Neural progenitor cell (in vitro differentiated cells): ENCODE measurements at regions not wholly inside any gene's neighbourhood (a gene's known extent, or its start where the extent isn't known, plus 50 kb on each side); places are given as distances from the start of the nearest gene placed in this dataset.

ENCODE experiments used
- DNase-seq: peaks from one replicate; pipeline ENCODE4 v3.0.0-alpha.2; 2016; ENCODE audit warnings: low spot score
- H2AFZ ChIP-seq: fragments of 200-600 bp; sonication (generic); replicated peaks from 2 replicates; pipeline ENCODE4 v1.6.1; 2016; ENCODE audit warnings: antibody characterized with exemption
- H3F3A ChIP-seq: fragments of 200-600 bp; sonication (generic); 2 replicates; pipeline ENCODE4 v1.6.1; 2016; ENCODE audit warnings: antibody characterized with exemption, low read depth
- H3K27ac ChIP-seq: fragments of 200-600 bp; sonication (generic); 2 replicates; pipeline ENCODE4 v1.5.1; 2016; ENCODE audit warnings: mild to moderate bottlenecking
- H3K27me3 ChIP-seq: fragments of 200-600 bp; sonication (generic); 2 replicates; pipeline ENCODE4 v1.6.1; 2016; ENCODE audit warnings: mild to moderate bottlenecking, moderate library complexity
- H3K36me3 ChIP-seq: fragments of 200-600 bp; sonication (generic); 2 replicates; pipeline ENCODE4 v1.5.1; 2016
- H3K4me1 ChIP-seq: fragments of 200-600 bp; sonication (generic); 2 replicates; pipeline ENCODE4 v1.6.1; 2016; ENCODE audit warnings: mixed run types
- H3K4me2 ChIP-seq: fragments of 200-600 bp; sonication (generic); 2 replicates; pipeline ENCODE4 v1.6.1; 2016
- H3K4me3 ChIP-seq: fragments of 200-600 bp; sonication (generic); 2 replicates; pipeline ENCODE4 v1.5.1; 2016
- H3K79me2 ChIP-seq: fragments of 200-600 bp; sonication (generic); 2 replicates; pipeline ENCODE4 v1.6.1; 2016; ENCODE audit warnings: low read depth
- H3K9ac ChIP-seq: fragments of 200-600 bp; sonication (generic); 2 replicates; pipeline ENCODE4 v1.6.1; 2016
- H3K9me3 ChIP-seq: fragments of 200-600 bp; sonication (generic); 2 replicates; pipeline ENCODE4 v1.5.1; 2016; ENCODE audit warnings: low read depth
- H4K20me1 ChIP-seq: fragments of 200-600 bp; sonication (generic); 2 replicates; pipeline ENCODE4 v1.6.1; 2016; ENCODE audit warnings: low read depth
- H3K27ac Mint-ChIP-seq: 3 replicates; pipeline ENCODE4 v1.8.0; 2021; ENCODE audit warnings: mixed read lengths
- H3K27me3 Mint-ChIP-seq: 2 replicates; pipeline ENCODE4 v1.8.0; 2022; ENCODE audit warnings: low read depth, mild to moderate bottlenecking, inconsistent platforms, moderate library complexity, mixed read lengths; ENCODE audit not compliant: insufficient read depth
- H3K36me3 Mint-ChIP-seq: 3 replicates; pipeline ENCODE4 v1.8.0; 2021; ENCODE audit warnings: mixed read lengths
- H3K4me1 Mint-ChIP-seq: 3 replicates; pipeline ENCODE4 v1.8.0; 2021; ENCODE audit warnings: mixed read lengths
- H3K4me3 Mint-ChIP-seq: 3 replicates; pipeline ENCODE4 v1.8.0; 2021; ENCODE audit warnings: mild to moderate bottlenecking, moderate library complexity, mixed read lengths
- H3K9me3 Mint-ChIP-seq: 3 replicates; pipeline ENCODE4 v1.8.0; 2020; ENCODE audit warnings: mixed read lengths
- EZH2 ChIP-seq: fragments of 200-600 bp; sonication (generic); IDR thresholded peaks from 2 replicates; pipeline ENCODE4 v1.6.1; 2017; ENCODE audit warnings: antibody characterized with exemption, mild to moderate bottlenecking, moderate library complexity
- EZH2phosphoT487 ChIP-seq: fragments of 200-600 bp; sonication (generic); IDR thresholded peaks from 2 replicates; pipeline ENCODE4 v1.6.1; 2017; ENCODE audit warnings: antibody characterized with exemption
- TF ChIP-seq, protein P1 (sequence below): fragments of 200-600 bp; sonication (generic); IDR thresholded peaks from 2 replicates; pipeline ENCODE4 v1.5.1; 2017; ENCODE audit warnings: antibody characterized with exemption, mild to moderate bottlenecking

- Mint-ChIP-seq H3K4me3 (no peak overlapping the region), H3K36me3 (peaks cover 2% of the 10 kb centered on the region), H3K4me1 (peaks cover 12% of the 10 kb centered on the region), H3K27ac (no peak overlapping the region), H3K27me3 (peaks cover 2% of the 10 kb centered on the region), H3K9me3 (no peaks in the 10 kb centered on the region)
- Histone ChIP-seq H3K9ac (no peak overlapping the region), H2AFZ (no peak overlapping the region), H3F3A (peaks cover 7% of the 10 kb centered on the region), H3K36me3 (no peaks in the 10 kb centered on the region), H3K9me3 (no peaks in the 10 kb centered on the region), H3K4me3 (no peak overlapping the region), H3K27ac (no peak overlapping the region), H4K20me1 (no peaks in the 10 kb centered on the region), H3K4me1 (peaks cover 32% of the 10 kb centered on the region), H3K79me2 (no peaks in the 10 kb centered on the region), H3K27me3 (no peaks in the 10 kb centered on the region), H3K4me2 (no peak overlapping the region)
- DNase-seq = no peak
- TF ChIP-seq EZH2phosphoT487 (no peak), EZH2 (no peak)
- TF ChIP-seq, protein P1, sequence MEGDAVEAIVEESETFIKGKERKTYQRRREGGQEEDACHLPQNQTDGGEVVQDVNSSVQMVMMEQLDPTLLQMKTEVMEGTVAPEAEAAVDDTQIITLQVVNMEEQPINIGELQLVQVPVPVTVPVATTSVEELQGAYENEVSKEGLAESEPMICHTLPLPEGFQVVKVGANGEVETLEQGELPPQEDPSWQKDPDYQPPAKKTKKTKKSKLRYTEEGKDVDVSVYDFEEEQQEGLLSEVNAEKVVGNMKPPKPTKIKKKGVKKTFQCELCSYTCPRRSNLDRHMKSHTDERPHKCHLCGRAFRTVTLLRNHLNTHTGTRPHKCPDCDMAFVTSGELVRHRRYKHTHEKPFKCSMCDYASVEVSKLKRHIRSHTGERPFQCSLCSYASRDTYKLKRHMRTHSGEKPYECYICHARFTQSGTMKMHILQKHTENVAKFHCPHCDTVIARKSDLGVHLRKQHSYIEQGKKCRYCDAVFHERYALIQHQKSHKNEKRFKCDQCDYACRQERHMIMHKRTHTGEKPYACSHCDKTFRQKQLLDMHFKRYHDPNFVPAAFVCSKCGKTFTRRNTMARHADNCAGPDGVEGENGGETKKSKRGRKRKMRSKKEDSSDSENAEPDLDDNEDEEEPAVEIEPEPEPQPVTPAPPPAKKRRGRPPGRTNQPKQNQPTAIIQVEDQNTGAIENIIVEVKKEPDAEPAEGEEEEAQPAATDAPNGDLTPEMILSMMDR = no peak
Measured at GRCh38 chrX:15971696-15972095, 117.1 kb upstream of the AP1S2 start.

DNA sequence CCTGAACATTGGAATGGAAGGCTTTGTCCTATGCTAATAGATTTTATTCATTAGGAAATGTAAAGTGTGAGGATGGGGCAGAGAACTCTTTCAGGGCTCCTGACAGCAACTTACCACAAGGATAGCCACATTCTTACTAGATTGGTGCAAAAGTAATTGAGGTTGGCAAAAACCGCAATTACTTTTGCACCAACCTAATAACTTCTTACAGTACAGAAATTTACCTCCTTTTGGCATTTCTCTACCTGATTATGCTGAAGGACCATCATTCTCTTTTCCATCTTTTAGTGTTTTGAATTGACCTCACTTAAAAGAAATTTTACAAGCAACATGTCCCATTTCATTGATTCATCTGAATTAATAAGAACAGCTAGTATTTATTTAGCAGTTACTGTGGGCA lies 109.2 kb upstream of the AP1S2 start:
- no peak for TF ChIP-seq EZH2phosphoT487
- TF ChIP-seq, protein P1 = no peak
- TF ChIP-seq EZH2 = no peak

GRCh38 chrX:15960237-15960636 lies 105.6 kb upstream of the AP1S2 start:
- H3K36me3 ChIP-seq = peaks cover 6% of the 10 kb centered on the region
- TF ChIP-seq, protein P1 = no peak
- no peak for TF ChIP-seq EZH2phosphoT487
- TF ChIP-seq EZH2 = no peak
- no peak for DNase-seq
- Mint-ChIP-seq H3K27me3 (peaks cover 2% of the 10 kb centered on the region), H3K27ac (no peak overlapping the region), H3K9me3 (peaks cover 6% of the 10 kb centered on the region), H3K36me3 (peaks cover 2% of the 10 kb centered on the region), H3K4me1 (peaks cover 25% of the 10 kb centered on the region), H3K4me3 (no peak overlapping the region)
- H4K20me1 ChIP-seq = no peaks in the 10 kb centered on the region
- H3K27ac ChIP-seq = no peak overlapping the region
- H3K4me2 ChIP-seq = no peak overlapping the region
- H3K79me2 ChIP-seq = no peaks in the 10 kb centered on the region
- peaks cover 38% of the 10 kb centered on the region for H3F3A ChIP-seq
- H3K4me1 ChIP-seq = peaks cover 49% of the 10 kb centered on the region
- no peaks in the 10 kb centered on the region for H3K27me3 ChIP-seq
- no peaks in the 10 kb centered on the region for H3K9me3 ChIP-seq
- H2AFZ ChIP-seq = no peak overlapping the region
- no peak overlapping the region for H3K4me3 ChIP-seq
- no peak overlapping the region for H3K9ac ChIP-seq

More for the DNA sequence above, 109.2 kb upstream of the AP1S2 start:
- peak overlapping the region; percentile 69 for H2AFZ ChIP-seq
- H3K4me3 Mint-ChIP-seq = no peak overlapping the region
- H3K9me3 ChIP-seq = no peaks in the 10 kb centered on the region
- H3K27ac Mint-ChIP-seq = no peak overlapping the region
- no peak overlapping the region for H3K4me3 ChIP-seq
- no peaks in the 10 kb centered on the region for H3K79me2 ChIP-seq
- peaks cover 6% of the 10 kb centered on the region for H3K9me3 Mint-ChIP-seq
- H3F3A ChIP-seq = peaks cover 13% of the 10 kb centered on the region
- peaks cover 40% of the 10 kb centered on the region for H3K4me1 ChIP-seq
- DNase-seq = no peak
- H3K4me1 Mint-ChIP-seq = no peaks in the 10 kb centered on the region
- peaks cover 2% of the 10 kb centered on the region for H3K36me3 Mint-ChIP-seq
- H3K4me2 ChIP-seq = no peak overlapping the region
- H3K27me3 ChIP-seq = no peaks in the 10 kb centered on the region
- H3K9ac ChIP-seq = no peak overlapping the region
- peaks cover 2% of the 10 kb centered on the region for H3K27me3 Mint-ChIP-seq
- H3K27ac ChIP-seq = no peak overlapping the region
- peaks cover 6% of the 10 kb centered on the region for H3K36me3 ChIP-seq
- H4K20me1 ChIP-seq = no peaks in the 10 kb centered on the region
